Epithelial cell of esophagus (primary cell): ENCODE measurements at regions not wholly inside any gene's neighbourhood (a gene's known extent, or its start where the extent isn't known, plus 50 kb on each side); places are given as distances from the start of the nearest gene placed in this dataset.

Source experiments
- DNase-seq: peaks from one replicate; pipeline ENCODE4 v3.0.0; 2010; ENCODE audit warnings: low read depth
- H3K4me3 ChIP-seq: 2 replicates; pipeline ENCODE4 v1.5.1; 2011; ENCODE audit warnings: mild to moderate bottlenecking, low read length, control low read depth
- TF ChIP-seq, protein P1 (sequence below): IDR thresholded peaks from 2 replicates; pipeline ENCODE4 v1.5.1; 2011; ENCODE audit warnings: low read depth, mild to moderate bottlenecking, low read length, control low read depth, inconsistent platforms; ENCODE audit not compliant: insufficient read depth; ENCODE audit errors: missing control alignments

DNA sequence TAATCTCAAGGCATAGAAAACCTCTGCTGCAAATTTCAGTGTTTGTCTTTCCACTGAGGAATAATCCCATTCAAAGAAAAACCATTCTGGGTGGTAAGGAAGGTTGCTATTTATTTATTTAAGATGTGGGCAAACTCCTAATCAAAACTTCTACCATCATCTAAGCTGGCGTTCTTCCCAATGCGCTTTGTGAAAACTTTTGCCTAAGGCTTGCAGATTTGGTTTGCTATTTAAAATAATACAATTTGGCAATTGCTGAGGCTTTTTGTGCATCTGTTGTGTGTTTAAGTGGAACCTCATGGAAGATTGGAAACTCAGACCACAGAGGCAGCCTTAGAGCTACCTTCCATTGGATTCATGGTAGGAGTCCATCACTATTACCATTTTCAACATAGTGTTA, 309.0 kb downstream of the BLID start:
- TF ChIP-seq, protein P1, sequence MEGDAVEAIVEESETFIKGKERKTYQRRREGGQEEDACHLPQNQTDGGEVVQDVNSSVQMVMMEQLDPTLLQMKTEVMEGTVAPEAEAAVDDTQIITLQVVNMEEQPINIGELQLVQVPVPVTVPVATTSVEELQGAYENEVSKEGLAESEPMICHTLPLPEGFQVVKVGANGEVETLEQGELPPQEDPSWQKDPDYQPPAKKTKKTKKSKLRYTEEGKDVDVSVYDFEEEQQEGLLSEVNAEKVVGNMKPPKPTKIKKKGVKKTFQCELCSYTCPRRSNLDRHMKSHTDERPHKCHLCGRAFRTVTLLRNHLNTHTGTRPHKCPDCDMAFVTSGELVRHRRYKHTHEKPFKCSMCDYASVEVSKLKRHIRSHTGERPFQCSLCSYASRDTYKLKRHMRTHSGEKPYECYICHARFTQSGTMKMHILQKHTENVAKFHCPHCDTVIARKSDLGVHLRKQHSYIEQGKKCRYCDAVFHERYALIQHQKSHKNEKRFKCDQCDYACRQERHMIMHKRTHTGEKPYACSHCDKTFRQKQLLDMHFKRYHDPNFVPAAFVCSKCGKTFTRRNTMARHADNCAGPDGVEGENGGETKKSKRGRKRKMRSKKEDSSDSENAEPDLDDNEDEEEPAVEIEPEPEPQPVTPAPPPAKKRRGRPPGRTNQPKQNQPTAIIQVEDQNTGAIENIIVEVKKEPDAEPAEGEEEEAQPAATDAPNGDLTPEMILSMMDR, result no peak
- no peak for DNase-seq
- H3K4me3 ChIP-seq, result no peak overlapping the region

- DNase-seq, result no peak
- H3K4me3 ChIP-seq, result no peak overlapping the region
- TF ChIP-seq, protein P1, result no peak
Measured at GRCh38 chr11:121802542-121802941, 313.5 kb downstream of the BLID start.

DNA sequence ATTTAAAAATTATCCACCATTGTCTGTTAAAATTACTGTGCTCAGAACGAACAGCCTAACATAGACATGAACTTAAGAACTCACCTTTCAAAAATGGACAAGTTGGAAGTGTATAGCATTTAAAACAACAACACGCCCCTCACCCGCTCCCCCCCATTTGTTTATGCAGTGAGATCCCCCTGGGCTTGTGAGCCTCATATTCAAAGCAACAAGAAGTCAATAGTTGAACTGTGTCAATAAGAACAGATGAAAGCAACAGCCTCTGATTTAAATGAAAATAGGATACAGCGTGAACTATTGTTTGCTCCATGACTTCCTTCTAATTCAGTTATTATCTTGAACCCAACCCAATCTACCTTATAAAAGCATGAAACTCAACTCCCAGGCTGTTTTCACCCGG, 314.2 kb downstream of the BLID start:
- TF ChIP-seq, protein P1, result no peak
- no peak for DNase-seq
- no peak overlapping the region for H3K4me3 ChIP-seq

GRCh38 chr11:121801394-121801748, 314.6 kb downstream of the BLID start:
- TF ChIP-seq, protein P1, result no peak
- no peak for DNase-seq
- no peak overlapping the region for H3K4me3 ChIP-seq

DNA sequence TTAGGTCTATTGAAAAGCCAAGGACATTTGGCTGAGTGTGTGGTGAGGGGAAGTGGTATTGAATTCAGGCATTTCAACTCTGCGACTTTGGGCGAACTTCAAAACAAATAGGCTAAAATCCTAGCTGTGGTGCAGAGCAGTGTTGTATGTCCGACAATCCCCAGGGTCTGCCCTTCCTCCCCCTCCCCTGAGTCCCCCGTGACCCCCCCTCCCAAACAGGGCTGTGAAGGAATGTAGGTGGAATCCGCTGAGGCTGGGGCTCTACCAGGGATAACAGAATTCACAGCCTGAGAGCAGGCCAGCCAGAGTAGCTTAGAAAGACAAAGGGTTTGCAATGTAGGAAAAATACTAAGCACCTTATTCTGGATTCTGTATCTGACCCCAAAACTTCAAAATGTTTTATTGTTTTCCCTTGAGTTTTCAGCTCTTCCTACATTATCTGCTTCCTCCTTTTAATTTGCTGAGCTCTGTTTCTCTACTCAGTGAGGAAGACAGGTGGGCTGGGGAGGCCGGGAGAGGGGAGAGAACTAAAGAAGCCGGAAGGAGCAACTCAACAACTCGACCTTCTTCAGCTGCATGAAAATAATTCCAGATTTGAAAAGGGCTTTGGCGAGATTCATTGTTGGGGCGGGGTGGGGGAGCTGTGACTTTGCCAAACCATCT, 315.2 kb downstream of the BLID start:
- no peak overlapping the region for H3K4me3 ChIP-seq
- TF ChIP-seq, protein P1, result no peak
- no peak for DNase-seq

DNA sequence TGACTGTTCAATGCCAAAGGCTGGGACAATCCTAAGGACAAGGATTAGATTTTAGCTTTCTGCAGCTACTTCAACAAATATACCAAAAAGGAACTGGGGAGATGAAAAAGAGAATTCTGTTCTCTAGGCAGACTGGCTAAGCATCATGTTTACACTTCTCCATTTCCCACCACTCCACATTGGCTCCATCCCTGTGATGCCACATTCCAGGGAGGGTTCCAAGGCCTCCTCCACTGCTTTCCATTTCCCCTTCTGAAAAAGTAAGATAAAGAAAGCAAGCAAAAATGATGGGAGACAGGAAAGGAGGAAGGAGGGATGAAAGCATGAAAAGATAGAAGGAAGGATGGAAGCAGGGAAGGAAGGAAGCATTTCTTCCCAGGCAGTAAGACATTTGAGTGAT, 315.8 kb downstream of the BLID start:
- TF ChIP-seq, protein P1, result no peak
- H3K4me3 ChIP-seq, result no peak overlapping the region
- no peak for DNase-seq

- TF ChIP-seq, protein P1, result no peak
- H3K4me3 ChIP-seq, result no peak overlapping the region
- no peak for DNase-seq
Measured at GRCh38 chr11:121797496-121797895, 318.5 kb downstream of the BLID start.
